ENCODE measurements at regions not wholly inside any gene's neighbourhood (a gene's known extent, or its start where the extent isn't known, plus 50 kb on each side); places are given as distances from the start of the nearest gene placed in this dataset.

Small RNAs in the stretch of these regions (small RNA-seq; reads per million reads assigned to genes)
- gene AL356277.1 (0 reads per million in 4 donors), gene TXNP7 (0 reads per million in 4 donors)

Data from stomach (tissue), 4 donors.